ENCODE measurements at regions not wholly inside any gene's neighbourhood (a gene's known extent, or its start where the extent isn't known, plus 50 kb on each side); places are given as distances from the start of the nearest gene placed in this dataset.

GRCh38 chr3:174644287-174644686 is 214.8 kb upstream of the NAALADL2 start:
- DNase-seq (ENCODE audit: low spot score): no peak

GRCh38 chr3:174651951-174652350 is 207.2 kb upstream of the NAALADL2 start:
- no peak for DNase-seq (ENCODE audit: low spot score)

- DNase-seq (ENCODE audit: low spot score): no peak
These were observed 199.6 kb upstream of the NAALADL2 start for GRCh38 chr3:174659511-174659910.

GRCh38 chr3:174662653-174663052 is 196.5 kb upstream of the NAALADL2 start:
- DNase-seq (ENCODE audit: low spot score): peak; percentile 9

GRCh38 chr3:174667386-174667785 is 191.7 kb upstream of the NAALADL2 start:
- no peak for DNase-seq (ENCODE audit: low spot score)

GRCh38 chr3:174675406-174675805 is 183.7 kb upstream of the NAALADL2 start:
- no peak for DNase-seq (ENCODE audit: low spot score)

- DNase-seq (ENCODE audit: low spot score): no peak
These were observed 177.3 kb upstream of the NAALADL2 start for GRCh38 chr3:174681784-174682183.

GRCh38 chr3:174685796-174686195 is 173.3 kb upstream of the NAALADL2 start:
- DNase-seq (ENCODE audit: low spot score): no peak

- no peak for DNase-seq (ENCODE audit: low spot score)
These were observed 161.8 kb upstream of the NAALADL2 start for GRCh38 chr3:174697310-174697709.

GRCh38 chr3:174700736-174701135 is 158.4 kb upstream of the NAALADL2 start:
- no peak for DNase-seq (ENCODE audit: low spot score)

GRCh38 chr3:174710612-174711011 is 148.5 kb upstream of the NAALADL2 start:
- DNase-seq (ENCODE audit: low spot score): no peak

- no peak for DNase-seq (ENCODE audit: low spot score)
These were observed 143.7 kb upstream of the NAALADL2 start for GRCh38 chr3:174715386-174715785.

GRCh38 chr3:174716956-174717505 is 142.1 kb upstream of the NAALADL2 start:
- DNase-seq (ENCODE audit: low spot score): no peak

GRCh38 chr3:174720717-174721116 is 138.4 kb upstream of the NAALADL2 start:
- DNase-seq (ENCODE audit: low spot score): no peak

- DNase-seq (ENCODE audit: low spot score): no peak
These were observed 133.8 kb upstream of the NAALADL2 start for GRCh38 chr3:174725303-174725702.

GRCh38 chr3:174737966-174738365 is 121.2 kb upstream of the NAALADL2 start:
- DNase-seq (ENCODE audit: low spot score): no peak

- DNase-seq (ENCODE audit: low spot score): no peak
These were observed 110.0 kb upstream of the NAALADL2 start for GRCh38 chr3:174749143-174749542.

GRCh38 chr3:174755833-174756829 is 103.0 kb upstream of the NAALADL2 start:
- DNase-seq (ENCODE audit: low spot score): peak; percentile 23

- no peak for DNase-seq (ENCODE audit: low spot score)
These were observed 100.2 kb upstream of the NAALADL2 start for GRCh38 chr3:174758943-174759342.

- DNase-seq (ENCODE audit: low spot score): no peak
These were observed 91.7 kb upstream of the NAALADL2 start for GRCh38 chr3:174767406-174767805.

GRCh38 chr3:174767853-174768382 is 91.2 kb upstream of the NAALADL2 start:
- no peak for DNase-seq (ENCODE audit: low spot score)

GRCh38 chr3:174769171-174769570 is 90.0 kb upstream of the NAALADL2 start:
- no peak for DNase-seq (ENCODE audit: low spot score)

GRCh38 chr3:174775603-174776002 is 83.5 kb upstream of the NAALADL2 start:
- no peak for DNase-seq (ENCODE audit: low spot score)
